HG02642 (cell line): ENCODE measurements at regions not wholly inside any gene's neighbourhood (a gene's known extent, or its start where the extent isn't known, plus 50 kb on each side); places are given as distances from the start of the nearest gene placed in this dataset.

ENCODE experiments used
- ATAC-seq: cut with Tn5 transposase; IDR thresholded peaks from one replicate; pipeline ENCODE4 v1.9.1; 2021; ENCODE audit warnings: mild to moderate bottlenecking; ENCODE audit not compliant: unreplicated experiment, poor library complexity

DNA sequence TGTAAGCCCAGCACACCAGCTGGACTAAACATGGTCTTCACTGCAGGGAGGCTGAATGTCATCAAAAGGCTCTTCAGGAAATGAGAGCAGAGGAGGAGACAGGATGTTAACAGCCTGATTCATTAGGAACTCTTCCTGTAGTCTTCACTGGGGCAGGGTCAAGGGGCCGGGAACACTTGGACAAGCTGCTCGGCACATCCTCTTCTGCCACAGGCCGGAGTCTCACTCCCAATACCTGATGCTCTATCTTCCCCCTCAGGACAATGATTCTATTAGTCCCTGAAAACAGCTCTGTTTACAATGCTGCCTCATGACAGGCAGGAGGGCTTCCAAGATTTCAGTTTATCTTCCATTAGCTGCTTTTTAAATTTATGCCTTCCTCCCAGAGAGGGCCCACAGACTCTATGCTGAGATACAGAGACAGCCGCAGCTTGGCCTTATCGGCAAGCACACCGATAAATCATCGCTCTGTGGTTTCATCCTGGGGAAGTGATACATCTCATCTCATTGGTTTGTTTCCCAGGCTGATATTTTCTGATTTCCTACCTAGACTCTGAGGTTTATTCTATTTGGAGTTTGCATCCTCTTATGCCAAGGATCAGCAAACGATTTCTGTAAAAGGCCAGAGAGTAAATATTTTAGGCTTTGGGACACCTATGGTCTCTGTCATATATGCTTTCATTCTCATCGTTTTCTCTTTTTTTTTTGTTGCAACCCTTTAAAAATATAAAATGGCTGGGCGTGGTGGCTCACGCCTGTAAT is 214.0 kb upstream of the ASIC2 start:
- ATAC-seq, result no peak

DNA sequence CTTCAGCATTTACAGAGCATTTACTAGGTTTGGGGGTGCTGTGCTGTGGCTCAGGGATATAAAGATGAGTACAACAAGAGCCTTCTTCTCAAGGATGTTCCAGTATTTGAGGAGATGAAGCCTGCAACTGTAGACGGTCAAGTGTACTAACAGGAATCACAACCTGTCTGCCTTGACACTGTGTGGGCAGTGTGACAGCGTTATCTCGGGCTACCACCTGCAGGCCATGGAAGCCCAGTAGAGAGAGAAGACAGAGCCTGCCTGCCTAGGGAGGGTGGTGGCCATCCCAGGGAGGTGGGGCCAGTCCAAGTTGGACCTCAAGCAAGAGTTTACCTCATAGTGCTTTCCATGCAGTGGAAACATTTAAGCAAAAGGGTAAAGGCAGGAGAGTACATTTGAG is 215.1 kb upstream of the ASIC2 start:
- ATAC-seq, result no peak

DNA sequence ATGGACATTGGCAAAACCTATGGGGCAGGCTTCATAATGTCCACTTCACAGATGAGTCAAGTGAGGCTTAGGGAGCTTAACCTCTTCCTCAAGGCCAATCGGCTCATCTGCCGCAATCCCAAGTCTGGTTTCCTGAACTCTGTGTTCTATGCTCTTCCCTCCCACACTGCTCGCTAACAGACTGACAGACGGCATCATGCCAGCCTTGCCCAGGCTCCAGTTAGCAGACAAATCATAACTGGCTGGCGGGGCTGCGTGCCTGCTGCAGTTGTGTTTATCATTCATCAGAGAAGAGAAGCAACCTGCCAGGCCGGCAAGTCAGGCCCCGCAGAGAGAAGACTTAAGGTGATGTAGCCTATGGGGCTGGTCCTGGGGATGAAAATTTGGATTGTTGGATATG is 216.2 kb upstream of the ASIC2 start:
- ATAC-seq, result no peak

DNA sequence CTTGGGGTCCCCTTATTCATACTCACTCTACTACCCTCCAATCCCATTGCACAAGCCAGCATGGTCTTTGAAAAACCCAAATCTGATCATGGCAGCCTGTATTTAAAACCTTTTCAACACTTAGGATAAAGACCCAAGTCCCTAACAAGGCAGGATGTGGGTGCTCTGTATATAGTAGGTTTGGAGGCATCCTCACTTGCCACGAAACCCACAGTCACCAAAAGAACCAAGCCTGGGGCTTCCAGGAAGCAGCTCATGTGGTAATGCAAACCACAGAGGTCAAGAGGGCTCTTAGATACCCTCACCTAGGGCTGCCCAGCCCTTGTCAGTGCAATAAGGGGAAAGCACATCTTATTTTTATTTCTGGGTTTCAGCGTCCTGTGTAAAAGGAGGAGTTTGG is 218.6 kb upstream of the ASIC2 start:
- ATAC-seq, result no peak

DNA sequence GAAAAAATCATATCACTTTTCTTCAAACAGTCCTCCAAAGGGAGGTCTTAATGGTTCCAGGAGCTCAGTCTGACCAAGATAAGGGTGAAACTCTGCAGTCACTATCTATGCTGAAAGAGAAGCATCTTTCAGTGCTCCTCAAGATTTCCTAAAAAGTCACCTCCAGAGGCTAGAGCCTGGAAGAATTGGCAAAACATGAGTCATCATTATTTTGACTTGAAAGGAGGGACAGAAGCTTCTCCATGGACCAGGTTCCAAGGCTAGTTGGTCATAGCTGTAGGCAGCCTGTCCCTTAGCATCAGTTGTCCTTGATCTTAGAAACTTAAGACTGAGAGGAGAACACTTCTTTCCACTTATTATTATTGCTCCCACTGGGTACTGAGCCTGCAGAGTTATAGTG is 219.0 kb upstream of the ASIC2 start:
- ATAC-seq, result no peak

DNA sequence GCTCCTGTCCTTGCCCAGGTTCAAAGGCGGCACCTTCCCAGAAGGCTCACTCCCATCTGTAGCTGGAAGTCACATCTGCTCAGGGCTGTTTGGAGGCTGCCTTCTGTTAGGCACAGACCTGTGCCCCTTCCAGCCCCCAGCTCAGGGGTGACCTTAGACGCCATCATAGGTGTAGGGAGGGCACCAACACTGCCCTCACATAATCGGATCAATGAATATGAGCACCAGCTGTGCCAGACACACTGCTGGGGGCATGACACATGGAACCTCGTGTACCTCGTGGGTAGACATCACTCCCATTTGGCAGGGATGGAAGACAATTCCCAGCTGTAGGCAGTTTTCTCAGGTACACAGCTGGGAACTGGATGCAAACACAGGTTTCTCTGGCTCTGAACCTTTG is 220.7 kb upstream of the ASIC2 start:
- no peak for ATAC-seq

DNA sequence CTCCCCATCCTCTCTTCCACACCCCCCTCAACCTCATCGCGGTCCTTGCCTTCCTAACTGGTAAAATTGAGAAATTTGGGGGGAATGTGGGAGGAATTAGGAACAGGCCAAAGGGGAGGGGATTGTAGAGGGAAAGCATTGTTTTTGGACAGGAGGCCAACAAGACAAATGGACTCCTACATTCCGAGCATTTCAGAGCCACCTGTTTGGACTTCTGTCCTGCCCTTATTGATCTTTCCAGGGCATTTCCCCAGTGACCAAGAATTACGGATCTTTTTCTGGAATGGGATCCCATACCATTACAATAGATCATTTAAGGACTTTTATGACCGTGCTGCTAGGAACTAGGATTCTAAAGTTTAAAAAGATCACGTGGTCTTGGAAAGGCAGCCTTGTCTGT is 221.3 kb upstream of the ASIC2 start:
- ATAC-seq, result no peak

DNA sequence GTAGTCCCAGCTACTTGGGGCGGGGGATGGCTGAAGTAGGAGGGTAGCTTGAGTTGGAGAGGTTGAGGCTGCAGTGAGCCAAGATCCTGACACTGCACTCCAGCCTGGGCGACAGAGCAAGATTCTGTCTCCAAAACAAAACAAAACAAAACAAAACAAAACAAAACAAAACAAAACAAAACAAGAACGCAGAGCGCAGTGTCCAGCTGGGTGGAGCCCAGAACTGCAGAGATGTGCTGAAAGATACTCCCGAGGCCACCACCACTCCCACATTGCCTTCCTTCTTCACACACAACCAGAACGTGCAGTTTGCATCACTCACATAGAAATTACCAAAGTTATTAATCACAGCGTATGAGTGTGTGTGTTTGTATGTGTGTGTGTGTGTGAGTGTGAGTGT is 222.9 kb upstream of the ASIC2 start:
- no peak for ATAC-seq

DNA sequence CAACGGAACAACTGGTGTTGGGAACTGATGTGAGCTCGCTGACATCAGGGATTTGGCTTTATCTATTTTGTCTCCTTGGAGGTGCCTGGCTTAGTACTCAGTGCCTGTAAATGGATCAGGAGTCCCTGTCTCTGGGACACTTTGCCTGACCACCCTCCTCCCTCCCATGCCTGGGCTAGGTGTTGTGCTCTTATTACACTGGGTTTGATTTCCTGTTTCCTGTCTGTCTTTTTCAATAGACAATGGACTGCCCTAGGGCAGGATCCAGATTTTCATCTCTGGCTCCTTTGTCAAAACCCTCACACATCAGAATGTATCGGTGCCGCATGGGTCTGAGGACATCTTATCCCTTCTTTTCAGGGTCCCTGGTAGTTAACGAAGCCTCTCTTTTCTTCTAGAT is 223.6 kb upstream of the ASIC2 start:
- no peak for ATAC-seq

DNA sequence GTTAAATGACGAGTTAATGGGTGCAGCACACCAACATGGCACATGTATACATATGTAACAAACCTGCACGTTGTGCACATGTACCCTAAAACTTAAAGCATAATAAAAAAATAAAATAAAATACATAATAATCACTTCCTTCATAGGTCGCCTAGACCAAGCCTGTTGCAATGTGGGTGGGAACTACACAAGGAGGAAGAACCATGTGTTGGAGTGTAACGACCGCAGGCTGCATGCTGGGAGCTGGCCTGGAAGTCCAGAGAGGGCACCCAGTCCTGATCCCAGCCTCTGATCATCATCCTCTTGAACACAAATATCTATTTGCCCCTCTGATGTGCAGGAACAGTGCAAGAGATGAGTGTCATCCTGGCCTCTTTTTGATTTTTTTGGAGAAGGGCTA is 224.7 kb upstream of the ASIC2 start:
- no peak for ATAC-seq

DNA sequence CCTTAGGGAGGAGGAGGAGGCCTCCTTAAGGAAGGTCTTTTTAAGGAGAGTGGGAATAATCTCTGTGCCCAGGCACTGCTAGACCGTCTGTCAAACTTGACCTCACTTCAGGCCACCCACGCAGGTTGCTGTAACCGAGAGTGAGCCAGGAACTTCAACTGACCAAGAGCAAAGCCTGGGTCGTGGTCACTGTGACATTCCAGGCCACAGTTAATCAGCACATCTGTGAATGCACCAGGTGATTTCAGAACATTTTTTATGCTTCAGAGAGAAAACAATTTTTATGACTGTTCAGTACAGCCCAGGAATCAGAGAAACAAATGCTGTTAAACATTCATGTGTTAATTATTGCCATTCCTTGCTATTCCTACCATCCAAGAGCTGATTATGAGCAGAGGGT is 226.6 kb upstream of the ASIC2 start:
- ATAC-seq, result no peak

DNA sequence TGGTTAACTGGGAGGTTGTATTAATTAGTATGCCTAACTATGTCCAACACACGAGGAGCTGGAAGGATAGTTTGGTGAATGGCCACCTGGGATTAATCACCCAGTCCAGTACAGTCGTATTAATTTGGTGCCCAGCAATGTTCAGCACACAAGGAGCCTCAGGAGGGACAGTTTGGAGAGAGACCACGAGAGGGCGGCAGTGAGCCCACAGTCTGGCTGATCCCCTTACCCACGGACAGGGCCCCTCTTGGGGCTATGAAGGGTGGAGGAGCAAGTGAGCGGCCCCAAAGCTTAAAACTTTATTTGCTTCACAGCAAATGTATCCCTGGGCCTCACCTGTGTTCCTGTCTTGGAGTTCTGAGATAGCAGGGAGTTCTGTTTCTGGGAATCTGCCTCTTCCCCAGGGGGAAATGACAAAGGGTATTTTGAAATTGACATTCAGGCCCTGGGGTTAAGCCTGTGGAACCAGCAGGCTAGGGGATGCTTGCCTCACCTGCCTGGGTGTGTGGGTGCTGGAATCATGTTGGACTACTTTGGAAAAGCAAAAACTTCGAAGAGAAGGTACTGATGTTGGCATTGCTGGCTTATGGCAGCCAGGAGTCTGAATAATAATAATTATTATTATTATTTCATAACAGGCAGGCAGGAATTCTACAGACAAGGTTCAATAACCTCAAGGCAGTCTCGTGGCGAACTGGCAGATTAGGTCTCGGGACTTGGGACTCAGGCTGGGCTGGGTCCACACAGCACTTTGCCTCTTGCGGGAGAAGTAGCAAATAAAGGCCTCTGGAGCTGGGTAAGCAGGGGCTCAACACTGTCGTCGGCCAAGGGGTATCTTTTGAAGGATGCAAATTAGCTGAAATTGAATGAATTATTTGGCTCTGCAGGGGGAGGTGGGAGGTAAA is 227.6 kb upstream of the ASIC2 start:
- no peak for ATAC-seq

DNA sequence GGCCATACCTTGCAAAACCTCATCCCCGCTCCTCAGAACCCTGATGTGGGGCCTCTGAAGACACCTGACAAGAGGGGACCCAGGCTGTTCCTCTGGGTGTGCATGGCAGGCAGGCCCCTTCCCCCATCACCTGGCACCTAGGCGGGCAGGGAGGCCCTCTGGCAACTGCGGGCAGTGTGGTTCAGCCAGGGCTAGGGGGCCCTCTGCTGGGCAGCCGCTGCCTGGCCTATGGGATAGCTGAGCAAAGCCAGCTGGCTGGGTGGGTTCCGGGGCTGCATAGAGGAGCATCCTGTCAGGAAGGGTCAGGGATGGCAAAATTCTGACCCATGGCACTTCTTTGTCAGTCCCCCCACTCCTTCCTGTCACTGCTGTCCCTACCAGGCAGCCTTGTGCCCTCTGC is 228.7 kb upstream of the ASIC2 start:
- ATAC-seq, result no peak

DNA sequence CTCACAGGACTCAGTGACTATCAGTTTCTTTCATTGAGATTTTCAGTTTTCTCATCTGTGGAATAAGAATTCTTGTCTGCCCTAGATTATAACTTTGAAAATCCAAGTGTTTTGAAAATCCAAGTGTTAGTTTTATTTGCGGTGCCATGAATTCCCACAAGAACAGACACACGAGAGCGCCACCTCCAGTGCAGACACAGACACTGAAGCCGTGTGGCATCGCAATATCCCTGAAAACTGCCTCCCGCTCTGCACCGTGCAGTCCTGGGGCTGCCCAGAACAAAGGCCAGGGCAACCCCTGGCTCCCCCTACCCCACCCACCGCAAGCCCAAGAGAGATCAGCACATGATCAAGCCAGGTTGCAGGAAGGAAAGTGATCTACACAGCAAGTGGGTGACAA is 229.5 kb upstream of the ASIC2 start:
- no peak for ATAC-seq

DNA sequence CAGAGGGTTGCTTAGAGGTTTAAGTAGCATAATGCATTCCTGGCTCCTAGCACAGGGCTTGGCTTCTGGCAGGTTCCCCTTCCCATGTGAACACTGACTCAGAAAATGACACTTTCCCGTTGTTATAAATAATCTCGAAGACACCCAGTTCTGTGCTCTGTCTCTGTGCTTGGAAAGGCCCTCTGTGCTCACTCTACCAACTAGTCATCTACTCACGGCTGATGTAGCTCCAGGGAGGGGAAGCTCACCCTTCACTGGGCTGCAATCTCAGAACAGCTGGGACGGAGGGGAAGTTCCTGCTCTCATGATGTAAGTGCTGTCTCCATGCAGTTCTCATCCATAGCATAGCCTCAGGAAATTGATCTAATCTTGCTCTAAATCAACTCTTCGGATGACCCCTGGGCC is 230.5 kb upstream of the ASIC2 start:
- no peak for ATAC-seq

DNA sequence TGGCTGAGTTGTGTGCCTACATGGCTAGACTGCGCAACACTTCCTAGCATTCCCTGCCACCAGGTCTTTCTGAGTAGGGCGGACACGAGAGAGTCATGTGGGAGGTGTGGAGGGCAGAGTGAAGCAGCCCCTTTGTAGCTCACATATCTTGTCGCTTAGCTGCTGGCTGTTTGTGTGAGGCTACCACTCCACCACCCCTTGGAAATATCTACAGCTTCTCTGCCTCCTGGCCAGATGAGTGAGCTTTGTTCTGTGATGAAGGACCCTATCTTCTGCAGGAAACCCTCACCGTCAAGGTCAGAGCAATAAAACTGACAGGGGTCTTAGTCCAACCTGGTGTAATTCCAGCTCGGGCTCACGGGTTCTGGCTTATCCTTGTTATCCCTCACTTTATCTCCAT is 232.1 kb upstream of the ASIC2 start:
- ATAC-seq, result no peak

DNA sequence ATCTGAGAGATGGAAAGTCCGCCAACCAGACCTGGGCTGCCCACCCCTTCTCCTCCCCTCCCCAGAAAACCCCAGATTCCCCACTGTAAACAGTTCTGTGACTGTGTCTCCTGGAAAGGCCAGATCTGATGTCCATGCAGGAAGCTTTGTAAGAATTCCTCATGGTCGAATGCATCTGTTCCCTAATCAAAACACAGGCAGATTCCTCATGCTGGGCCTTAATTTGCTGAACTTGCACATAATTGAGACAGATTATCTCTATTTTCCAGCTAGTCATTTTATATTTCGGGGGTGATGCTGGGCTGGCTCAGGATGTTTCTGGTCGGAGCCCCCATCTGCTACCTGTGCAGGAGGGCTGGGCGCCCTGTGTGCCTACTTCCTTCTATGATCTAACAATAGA is 233.6 kb upstream of the ASIC2 start:
- ATAC-seq, result no peak

DNA sequence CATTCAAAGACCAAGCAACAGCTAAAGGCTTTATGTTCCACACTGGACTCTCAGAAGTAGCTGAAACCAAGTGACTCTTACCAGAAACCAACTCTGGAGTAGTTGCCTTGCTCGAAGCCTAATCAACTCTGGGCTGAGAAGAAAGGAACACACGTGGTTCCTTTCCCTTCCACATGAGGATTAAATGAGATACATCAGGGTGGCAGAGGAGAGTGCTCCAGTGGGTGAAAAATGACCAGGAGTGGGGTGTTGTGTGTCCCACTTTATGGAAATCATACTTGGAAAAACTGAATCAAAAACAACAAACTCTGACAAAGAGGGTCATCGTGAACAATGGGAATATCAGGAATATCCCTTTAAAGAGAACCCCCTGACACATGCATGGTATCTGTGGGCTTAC is 234.2 kb upstream of the ASIC2 start:
- ATAC-seq, result no peak

DNA sequence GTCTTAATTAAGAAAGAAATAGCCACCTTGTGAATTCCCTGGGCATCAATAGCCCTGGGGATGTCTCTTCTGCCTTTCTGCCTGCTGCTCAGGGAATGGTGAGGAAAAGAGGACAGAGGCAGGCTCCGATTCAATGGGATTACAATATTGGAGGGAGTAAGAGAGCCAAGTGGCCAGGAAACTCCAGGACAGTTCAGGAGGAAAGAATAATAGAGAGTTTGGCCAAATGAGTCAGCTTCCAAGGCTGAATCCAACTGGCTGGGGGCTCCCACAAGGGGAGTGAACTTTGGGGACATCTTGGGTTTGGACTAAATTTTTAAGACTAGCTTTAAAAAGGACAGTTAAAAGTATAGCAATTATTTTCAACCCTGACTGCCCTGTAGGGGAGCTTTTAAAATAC is 235.8 kb upstream of the ASIC2 start:
- no peak for ATAC-seq

DNA sequence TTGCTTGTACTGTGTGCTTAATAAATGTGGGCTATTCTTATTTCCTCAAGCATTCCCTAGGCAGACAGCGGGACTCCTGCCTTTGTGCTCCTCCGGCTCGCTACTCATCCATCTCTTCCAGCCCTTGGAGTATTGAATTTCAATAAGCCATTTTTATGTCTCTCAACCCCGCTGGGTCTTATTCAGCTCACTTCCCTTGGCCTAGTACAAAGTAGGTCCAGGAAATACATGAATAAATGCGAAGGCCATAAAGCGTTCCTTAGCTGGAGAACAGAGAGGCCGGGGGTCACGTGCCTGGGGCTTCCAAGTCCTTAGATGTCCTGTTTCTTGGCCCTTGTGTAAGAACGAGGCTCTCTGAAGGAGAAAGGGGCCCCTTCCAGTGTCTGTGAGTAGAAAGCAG is 236.7 kb upstream of the ASIC2 start:
- no peak for ATAC-seq

DNA sequence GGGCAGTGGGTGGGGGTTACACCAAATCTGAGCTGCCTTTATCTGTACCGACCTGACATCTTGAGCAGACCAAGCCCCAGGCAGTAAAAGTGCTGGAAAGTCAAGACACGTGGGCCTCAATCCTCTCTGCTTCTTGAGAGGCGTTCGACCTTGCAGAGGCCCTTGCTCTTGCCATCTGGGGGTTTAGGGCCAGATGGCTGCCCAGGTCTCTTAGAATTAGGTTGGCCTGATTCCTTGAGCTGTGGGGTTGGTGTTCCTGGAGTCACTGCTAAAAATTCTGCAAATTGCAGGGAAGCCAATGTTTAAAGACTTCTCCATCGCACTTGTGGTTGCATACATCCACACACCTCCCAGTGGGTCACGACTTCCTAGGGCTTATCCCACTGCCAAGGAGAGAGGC is 238.2 kb upstream of the ASIC2 start:
- no peak for ATAC-seq

DNA sequence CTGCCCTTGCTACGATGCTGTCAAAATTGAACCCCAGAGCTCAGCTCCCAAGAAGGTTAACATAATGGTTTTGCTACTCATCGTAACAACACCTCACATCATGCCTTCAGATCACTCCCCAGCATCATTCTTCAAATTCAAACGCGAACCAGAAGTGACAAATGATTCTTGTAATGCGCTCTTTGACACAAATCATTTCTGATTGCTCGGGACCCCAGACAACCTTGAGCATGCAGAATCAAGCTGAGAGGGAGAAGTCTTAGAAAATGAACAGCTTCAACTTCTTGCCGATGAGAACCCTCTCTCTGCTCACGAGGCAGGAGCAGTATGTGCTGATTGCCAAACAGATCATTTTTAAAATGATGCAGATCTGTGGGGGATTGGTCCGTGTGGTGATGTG is 241.0 kb upstream of the ASIC2 start:
- no peak for ATAC-seq
